Lung (tissue), 11 donors: ENCODE measurements at regions not wholly inside any gene's neighbourhood (a gene's known extent, or its start where the extent isn't known, plus 50 kb on each side); places are given as distances from the start of the nearest gene placed in this dataset.

Source experiments
- ATAC-seq: fragments of 200-7000 bp; cut with Tn5 transposase; one replicate; pipeline ENCODE4 v1.9.1; 2020; ENCODE audit warnings: moderate number of reproducible peaks; ENCODE audit not compliant: insufficient read depth, low FRiP score
- DNase-seq, 3 donors: peaks; one replicate each; pipeline ENCODE4 v3.0.0-alpha.2; 2013 to 2017
- H3K27ac ChIP-seq, 2 donors: one replicate each; pipeline ENCODE4 v1.5.1; 2013; ENCODE audit warnings: mild to moderate bottlenecking in 2 of 2, moderate library complexity in 2 of 2, control low read depth in 1 of 2, inconsistent platforms in 1 of 2, low read depth in 1 of 2, low read length in 1 of 2
- H3K27me3 ChIP-seq, 3 donors: one replicate each; pipeline ENCODE4 v1.5.1; 2013; ENCODE audit warnings: low read length in 2 of 3; ENCODE audit not compliant: control insufficient read depth in 3 of 3, insufficient read depth in 3 of 3
- H3K36me3 ChIP-seq, 4 donors: one replicate each; pipeline ENCODE4 v1.5.1; 2013; ENCODE audit warnings: low read length in 4 of 4, mild to moderate bottlenecking in 1 of 4, moderate library complexity in 1 of 4; ENCODE audit not compliant: control insufficient read depth in 4 of 4, insufficient read depth in 4 of 4
- H3K4me1 ChIP-seq, 5 donors: one replicate each; pipeline ENCODE4 v1.5.1; 2013; ENCODE audit warnings: low read length in 5 of 5, mild to moderate bottlenecking in 2 of 5, moderate library complexity in 1 of 5; ENCODE audit not compliant: control insufficient read depth in 5 of 5, insufficient read depth in 5 of 5
- H3K4me3 ChIP-seq: one replicate; pipeline ENCODE4 v1.5.1; 2013; ENCODE audit warnings: mild to moderate bottlenecking, control low read depth, moderate library complexity
- H3K9ac ChIP-seq, 2 donors: one replicate each; pipeline ENCODE4 v1.5.1; 2013; ENCODE audit warnings: low read length in 2 of 2, control low read depth in 1 of 2; ENCODE audit not compliant: insufficient read depth in 1 of 2
- H3K9me3 ChIP-seq, 4 donors: one replicate each; pipeline ENCODE4 v1.5.1; 2013; ENCODE audit warnings: low read length in 3 of 4, mild to moderate bottlenecking in 1 of 4, moderate library complexity in 1 of 4; ENCODE audit not compliant: control insufficient read depth in 4 of 4, insufficient read depth in 3 of 4
- WGBS, 2 donors: extraction: QIAGEN DNeasy Blood & Tissue Kit; methylation state at CpG; one replicate each; pipeline ENCODE4 v1.1.7; 2013; 5-methylcytosine and 5-hydroxymethylcytosine counted together
- TF ChIP-seq, protein P1 (sequence below): IDR thresholded peaks from 2 replicates; pipeline ENCODE4 v1.5.1; 2012; ENCODE audit warnings: mild to moderate bottlenecking; ENCODE audit errors: control extremely low read depth, extremely low read depth
- donor health status: control.
- donor health status: control.
- donor health status: Bipolar disorder and iron deficiency.
- donor health status: healthy.
- donor health status: DM: yes; HTN: yes; CAD: no.

DNA sequence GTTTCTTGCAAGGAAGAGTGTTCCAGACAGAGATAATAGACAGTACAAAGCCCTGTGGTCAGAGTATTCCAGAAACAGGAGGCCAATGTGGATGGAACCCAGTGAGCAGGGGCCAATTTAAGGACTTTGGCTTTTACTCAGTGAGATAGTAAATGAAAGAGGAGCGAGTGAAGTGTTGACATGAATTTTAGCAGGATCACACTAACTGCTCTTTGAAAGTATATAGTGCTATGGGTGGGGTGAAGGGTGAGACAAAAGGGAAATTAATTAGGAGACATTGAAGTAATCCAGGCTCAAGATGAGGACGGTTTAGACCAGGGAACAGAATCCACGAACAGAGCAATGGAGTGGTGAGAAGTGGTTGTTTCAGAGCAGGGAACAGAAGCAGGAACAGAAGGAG, 62.2 kb upstream of the TES start:
- Histone ChIP-seq H3K4me1 (no peaks in the 10 kb centered on the region), H3K4me3 (no peak overlapping the region), H3K9me3 (no peaks in the 10 kb centered on the region), H3K9ac (no peak overlapping the region), H3K36me3 (no peaks in the 10 kb centered on the region), H3K27me3 (no peaks in the 10 kb centered on the region), H3K27ac (no peak overlapping the region)
- no peak for ATAC-seq
- TF ChIP-seq, protein P1, sequence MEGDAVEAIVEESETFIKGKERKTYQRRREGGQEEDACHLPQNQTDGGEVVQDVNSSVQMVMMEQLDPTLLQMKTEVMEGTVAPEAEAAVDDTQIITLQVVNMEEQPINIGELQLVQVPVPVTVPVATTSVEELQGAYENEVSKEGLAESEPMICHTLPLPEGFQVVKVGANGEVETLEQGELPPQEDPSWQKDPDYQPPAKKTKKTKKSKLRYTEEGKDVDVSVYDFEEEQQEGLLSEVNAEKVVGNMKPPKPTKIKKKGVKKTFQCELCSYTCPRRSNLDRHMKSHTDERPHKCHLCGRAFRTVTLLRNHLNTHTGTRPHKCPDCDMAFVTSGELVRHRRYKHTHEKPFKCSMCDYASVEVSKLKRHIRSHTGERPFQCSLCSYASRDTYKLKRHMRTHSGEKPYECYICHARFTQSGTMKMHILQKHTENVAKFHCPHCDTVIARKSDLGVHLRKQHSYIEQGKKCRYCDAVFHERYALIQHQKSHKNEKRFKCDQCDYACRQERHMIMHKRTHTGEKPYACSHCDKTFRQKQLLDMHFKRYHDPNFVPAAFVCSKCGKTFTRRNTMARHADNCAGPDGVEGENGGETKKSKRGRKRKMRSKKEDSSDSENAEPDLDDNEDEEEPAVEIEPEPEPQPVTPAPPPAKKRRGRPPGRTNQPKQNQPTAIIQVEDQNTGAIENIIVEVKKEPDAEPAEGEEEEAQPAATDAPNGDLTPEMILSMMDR = no peak
- DNase-seq = no peak
- WGBS, 2 donors = 78 to 82% methylated on average over 3 of the region's 3 CpGs

DNA sequence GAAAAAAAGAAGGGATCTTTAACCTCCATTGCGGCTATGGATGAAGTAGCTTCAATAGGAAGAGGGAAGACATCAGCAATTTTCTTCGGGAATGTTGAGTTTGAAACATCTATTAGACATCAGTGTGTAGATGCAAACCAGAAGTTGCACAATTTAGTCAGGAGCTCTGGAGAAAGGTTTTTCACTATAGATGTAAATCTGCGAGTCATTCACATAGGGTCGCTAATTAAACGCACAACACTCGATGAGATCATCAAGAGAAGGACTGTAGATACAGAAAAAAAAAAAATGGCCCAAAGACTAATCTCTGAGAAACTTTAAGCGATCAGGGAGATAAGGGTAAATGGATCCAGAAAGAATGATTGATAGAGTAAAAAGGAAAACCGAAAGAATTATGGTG, 61.7 kb upstream of the TES start:
- no peaks in the 10 kb centered on the region for H3K27me3 ChIP-seq
- H3K36me3 ChIP-seq = no peaks in the 10 kb centered on the region
- no peaks in the 10 kb centered on the region for H3K4me1 ChIP-seq
- 94 to 97% methylated on average over 8 of the region's 8 CpGs for WGBS, 2 donors
- no peak overlapping the region for H3K27ac ChIP-seq
- H3K9ac ChIP-seq = no peak overlapping the region
- H3K9me3 ChIP-seq = no peaks in the 10 kb centered on the region
- TF ChIP-seq, protein P1 = no peak
- DNase-seq = no peak
- ATAC-seq = no peak
- H3K4me3 ChIP-seq = no peak overlapping the region

DNA sequence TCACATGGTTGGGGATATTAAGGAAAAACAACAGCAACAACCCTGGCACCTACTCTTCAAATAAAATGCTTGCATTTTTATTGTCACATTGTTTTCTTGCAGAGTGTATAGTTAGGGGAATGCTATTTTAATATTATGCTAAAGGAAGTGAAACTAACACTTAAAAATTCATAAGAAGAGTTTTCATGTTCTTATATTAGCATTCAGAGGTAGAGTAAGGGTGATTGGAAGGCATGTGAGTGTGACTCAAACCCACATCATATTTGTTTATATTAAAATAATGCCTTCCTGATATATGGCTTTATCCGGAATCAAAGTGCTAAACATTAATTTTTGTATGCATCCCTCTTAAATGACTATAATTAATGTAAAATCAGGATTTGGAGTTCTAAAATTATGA, 59.8 kb upstream of the TES start:
- ATAC-seq (no peak), DNase-seq (no peak)
- H3K27ac ChIP-seq = no peak overlapping the region
- H3K9me3 ChIP-seq = no peaks in the 10 kb centered on the region
- TF ChIP-seq, protein P1 = no peak
- no peaks in the 10 kb centered on the region for H3K36me3 ChIP-seq
- no peak overlapping the region for H3K9ac ChIP-seq
- no peaks in the 10 kb centered on the region for H3K4me1 ChIP-seq
- no peaks in the 10 kb centered on the region for H3K27me3 ChIP-seq
- WGBS, 2 donors = 84 to 85% methylated on average over 1 of the region's 1 CpG
- H3K4me3 ChIP-seq = no peak overlapping the region

DNA sequence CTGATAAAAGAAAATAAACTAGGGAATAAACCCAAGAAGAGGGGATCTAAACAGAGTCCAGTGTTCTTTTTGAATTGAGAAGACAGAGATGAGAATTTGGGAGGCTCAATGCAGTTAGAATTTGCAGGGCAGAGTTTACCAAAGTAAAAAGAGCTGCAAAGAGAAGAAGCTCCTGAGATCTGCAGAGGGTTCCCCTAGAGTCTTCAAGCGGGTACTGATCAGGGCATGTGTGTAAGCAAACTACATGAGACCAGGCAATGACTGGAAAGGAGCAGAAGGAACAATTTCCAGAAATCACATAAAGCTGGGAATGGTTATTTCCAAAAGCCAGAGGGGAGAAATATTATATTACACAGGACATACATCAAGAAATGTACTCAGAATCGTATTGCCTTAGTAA, 58.1 kb upstream of the TES start:
- Histone ChIP-seq H3K9me3 (no peaks in the 10 kb centered on the region), H3K36me3 (no peaks in the 10 kb centered on the region), H3K4me1 (no peaks in the 10 kb centered on the region), H3K9ac (no peak overlapping the region), H3K27me3 (no peaks in the 10 kb centered on the region), H3K4me3 (no peak overlapping the region), H3K27ac (no peak overlapping the region)
- TF ChIP-seq, protein P1 = no peak
- WGBS, 2 donors = 94 to 97% methylated on average over 2 of the region's 2 CpGs
- no peak for DNase-seq
- no peak for ATAC-seq
